HCT116 (cell line): ENCODE measurements at regions not wholly inside any gene's neighbourhood (a gene's known extent, or its start where the extent isn't known, plus 50 kb on each side); places are given as distances from the start of the nearest gene placed in this dataset.
A peak's percentile ranks its signal among the peaks of the same experiment; 100 is the strongest.

Source experiments
- ATAC-seq: fragments of 200-7000 bp; cut with Tn5 transposase; 2 replicates; pipeline ENCODE4 v1.9.1; 2020; ENCODE audit warnings: mild to moderate bottlenecking, moderate library complexity
- BruUV-seq: library from RNA; stranded (reverse); fragments of 400-500 nt; replicated peaks from 2 replicates; lab custom pipeline; 2021; lab: Mats Ljungman, UMichigan
- CTCF ChIA-PET: fragments of 300-600 bp; sonication (Branson Sonifier 250); formaldehyde crosslinking; loops from one replicate; lab custom pipeline; 2021; ENCODE audit warnings: antibody characterized with exemption; lab: Charles Lee
- POLR2A ChIA-PET: fragments of 300-600, 350-600 bp; sonication (Branson Sonifier 250); formaldehyde crosslinking; loops from one replicate; lab custom pipeline; 2021; ENCODE audit warnings: antibody characterized with exemption; lab: Charles Lee
- RAD21 ChIA-PET, 2 experiments: fragments of 300-600 bp; sonication (Branson Sonifier 250); formaldehyde crosslinking; loops; one replicate each; lab custom pipeline; 2023; ENCODE audit warnings: low total read pairs in 2 of 2; ENCODE audit not compliant: uncharacterized antibody in 2 of 2, unreplicated experiment in 2 of 2, low non-redundant PET in 1 of 2; lab: Charles Lee
- DNase-seq: peaks from one replicate; pipeline ENCODE4 v3.0.0-alpha.2; 2010; ENCODE audit warnings: low read depth, low spot score
- H2AFZ ChIP-seq: fragments of 200-600 bp; shearing (Covaris generic), sonication (generic); 2 replicates; pipeline ENCODE4 v1.6.1; 2017; ENCODE audit warnings: low read depth, mixed run types, mixed read lengths, antibody characterized with exemption, low read length; ENCODE audit not compliant: poor library complexity, severe bottlenecking
- H3K27ac ChIP-seq: 2 replicates; pipeline ENCODE4 v1.5.1; 2012; ENCODE audit warnings: low read depth, low read length
- H3K27me3 ChIP-seq: fragments of 200-600 bp; sonication (generic); 2 replicates; pipeline ENCODE4 v1.6.1; 2016; ENCODE audit warnings: mixed run types, low read length, mixed read lengths; ENCODE audit not compliant: insufficient read depth
- H3K36me3 ChIP-seq, 2 experiments: fragments of 200-500 bp in 1 of 2; fragments of 200-600 bp in 1 of 2; sonication (Bioruptor generic) in 1 of 2; sonication (generic) in 1 of 2; 2 replicates each; pipeline versions ENCODE4 v1.5.1 to v1.6.1; 2014 to 2016; ENCODE audit warnings: low read length in 2 of 2, inconsistent platforms in 1 of 2, mixed read lengths in 1 of 2, mixed run types in 1 of 2; ENCODE audit not compliant: insufficient read depth in 2 of 2, control insufficient read depth in 1 of 2
- H3K4me1 ChIP-seq, 2 experiments: fragments of 200-600 bp in 1 of 2; sonication (generic) in 1 of 2; 2 replicates each; pipeline versions ENCODE4 v1.5.1 to v1.6.1; 2012 to 2017; ENCODE audit warnings: low read length in 2 of 2, inconsistent platforms in 1 of 2, mild to moderate bottlenecking in 1 of 2, mixed read lengths in 1 of 2, mixed run types in 1 of 2, moderate library complexity in 1 of 2; ENCODE audit not compliant: insufficient read depth in 2 of 2, control insufficient read depth in 1 of 2
- H3K4me2 ChIP-seq: fragments of 200-600 bp; sonication (generic); 2 replicates; pipeline ENCODE4 v1.6.1; 2017; ENCODE audit warnings: mixed run types, low read length, mixed read lengths
- H3K4me3 ChIP-seq, 2 experiments: fragments of 200-600 bp in 1 of 2; sonication (generic) in 1 of 2; replicated peaks in 1 of 2; 2 replicates each; pipeline ENCODE4 v1.5.1; 2011 to 2016; ENCODE audit warnings: low read length in 2 of 2, control low read depth in 1 of 2, low read depth in 1 of 2, mild to moderate bottlenecking in 1 of 2, mixed read lengths in 1 of 2, mixed run types in 1 of 2
- H3K79me2 ChIP-seq: fragments of 200-600 bp; sonication (generic); 2 replicates; pipeline ENCODE4 v1.6.1; 2017; ENCODE audit warnings: mild to moderate bottlenecking, mixed run types, low read length, moderate library complexity, mixed read lengths; ENCODE audit not compliant: insufficient read depth
- H3K9ac ChIP-seq: fragments of 200-600 bp; sonication (generic); 2 replicates; pipeline ENCODE4 v1.6.1; 2016; ENCODE audit warnings: low read length, mixed read lengths
- H3K9me2 ChIP-seq: fragments of 200-600 bp; sonication (generic), shearing (Covaris generic); 2 replicates; pipeline ENCODE4 v1.6.1; 2017; ENCODE audit warnings: mixed run types, mild to moderate bottlenecking, moderate library complexity; ENCODE audit not compliant: insufficient read depth
- H3K9me3 ChIP-seq, 2 experiments: fragments of 200-500 bp in 1 of 2; fragments of 200-600 bp in 1 of 2; sonication (Bioruptor generic) in 1 of 2; sonication (generic) in 1 of 2; 2 replicates each; pipeline ENCODE4 v1.6.1; 2014 to 2017; ENCODE audit warnings: low read length in 2 of 2, mixed read lengths in 2 of 2, inconsistent platforms in 1 of 2, low read depth in 1 of 2, mild to moderate bottlenecking in 1 of 2, mixed run types in 1 of 2, moderate library complexity in 1 of 2; ENCODE audit not compliant: control insufficient read depth in 1 of 2, insufficient read depth in 1 of 2
- H4K20me1 ChIP-seq: fragments of 200-600 bp; sonication (generic), shearing (Covaris generic); 2 replicates; pipeline ENCODE4 v1.6.1; 2017; ENCODE audit warnings: mixed run types, mild to moderate bottlenecking, moderate library complexity; ENCODE audit not compliant: insufficient read depth
- ATF3 ChIP-seq: IDR thresholded peaks from 2 replicates; pipeline ENCODE4 v1.6.1; 2012
- EGR1 ChIP-seq: IDR thresholded peaks from 2 replicates; pipeline ENCODE4 v1.6.1; 2012; ENCODE audit warnings: low read depth
- EZH2phosphoT487 ChIP-seq: fragments of 200-600 bp; IDR thresholded peaks from 2 replicates; pipeline ENCODE4 v1.6.1; 2018; ENCODE audit warnings: antibody characterized with exemption, borderline replicate concordance
- JUND ChIP-seq: IDR thresholded peaks from 2 replicates; pipeline ENCODE4 v1.6.1; 2012
- POLR2A ChIP-seq: IDR thresholded peaks from 2 replicates; pipeline ENCODE4 v1.7.0; 2011; ENCODE audit warnings: borderline replicate concordance; ENCODE audit not compliant: insufficient read depth, insufficient read length; ENCODE audit errors: extremely low read depth
- POLR2AphosphoS5 ChIP-seq: IDR thresholded peaks from 2 replicates; pipeline ENCODE4 v1.6.1; 2011; ENCODE audit warnings: mild to moderate bottlenecking, low read depth, low read length, moderate library complexity
- RAD21 ChIP-seq: IDR thresholded peaks from 2 replicates; pipeline ENCODE4 v1.6.1; 2012; ENCODE audit warnings: low read depth, mild to moderate bottlenecking
- REST ChIP-seq: IDR thresholded peaks from 2 replicates; pipeline ENCODE4 v1.6.1; 2012; ENCODE audit warnings: low read depth
- SRF ChIP-seq: IDR thresholded peaks from 2 replicates; pipeline ENCODE4 v1.6.1; 2012; ENCODE audit warnings: low read depth
- TCF7L2 ChIP-seq: IDR thresholded peaks from 2 replicates; pipeline ENCODE4 v1.7.0; 2011; ENCODE audit warnings: borderline replicate concordance, inconsistent platforms; ENCODE audit not compliant: insufficient read depth, insufficient read length; ENCODE audit errors: extremely low read depth
- YY1 ChIP-seq: IDR thresholded peaks from 2 replicates; pipeline ENCODE4 v1.6.1; 2011; ENCODE audit warnings: low read length, low read depth, moderate library complexity, mild to moderate bottlenecking; ENCODE audit not compliant: insufficient replicate concordance; ENCODE audit errors: extremely low read depth
- ZFX ChIP-seq: fragments of 450-650 bp; IDR thresholded peaks from 2 replicates; pipeline ENCODE4 v1.6.1; 2017
- ZNF274 ChIP-seq: fragments of 200-500 bp; sonication (Bioruptor generic); IDR thresholded peaks from 2 replicates; pipeline ENCODE4 v1.6.1; 2014; ENCODE audit warnings: mild to moderate bottlenecking, low read depth, low read length, inconsistent platforms
- intact Hi-C: fragments of 100-400 bp; cut with micrococcal nuclease; formaldehyde crosslinking; loops from 2 replicates; pipeline ENCODE4 v1.10.0; 2022

- peaks cover 0 to 26% of the 10 kb centered on the region in 2 experiments; a peak in 2 of 4 replicates for H3K4me1 ChIP-seq
- ATAC-seq (0 out of 2 replicates have a peak, but pooled peaks have one; percentile 29), DNase-seq (no peak)
- no peaks in the 10 kb centered on the region for H3K36me3 ChIP-seq
- H3K9me3 ChIP-seq: no peaks in the 10 kb centered on the region
- H3K4me3 ChIP-seq: no peak overlapping the region
- H3K27ac ChIP-seq: no peak overlapping the region
- no TSS peak for BruUV-seq
- H3K4me2 ChIP-seq: no peak overlapping the region
- intact Hi-C loops: no loop called here
- H4K20me1 ChIP-seq: no peaks in the 10 kb centered on the region
- POLR2A ChIA-PET: interaction anchor here (0.7 kb wide), 1 partner anchor 31 kb away, joined by 3 read pairs; no protein-coding TSS in a partner anchor
- H3K79me2 ChIP-seq: no peaks in the 10 kb centered on the region
- H3K9me2 ChIP-seq: no peaks in the 10 kb centered on the region
- no peaks in the 10 kb centered on the region for H3K27me3 ChIP-seq
- H2AFZ ChIP-seq: no peak overlapping the region
- no peak overlapping the region for H3K9ac ChIP-seq
- TF ChIP-seq EGR1 (no peak), JUND (no peak), TCF7L2 (no peak), SRF (no peak), POLR2AphosphoS5 (no peak), ZFX (no peak), REST (no peak), ZNF274 (no peak), POLR2A (no peak), YY1 (no peak), ATF3 (no peak), RAD21 (no peak), EZH2phosphoT487 (no peak)
- RAD21 ChIA-PET: no interaction called here
- CTCF ChIA-PET: interaction anchor here (0.8 kb wide), 1 partner anchor 194 kb away, joined by 3 read pairs; no protein-coding TSS in a partner anchor
Measured at GRCh38 chr15:62853114-62853840, 189.3 kb upstream of the TPM1 start.
